ENCODE measurements at regions not wholly inside any gene's neighbourhood (a gene's known extent, or its start where the extent isn't known, plus 50 kb on each side); places are given as distances from the start of the nearest gene placed in this dataset.
"Not testable (repeated sequence)": the region's sequence is repeated elsewhere in the genome, so short reads cannot be mapped to it uniquely, and the experiment has no call there.

GRCh38 chrX:16347968-16348670 lies 180.8 kb downstream of the MAGEB17 start:
- ChIA-PET CTCF (no interaction called here), POLR2A (no interaction called here)
- no peak overlapping the region for H3K4me3 Mint-ChIP-seq
- no peaks in the 10 kb centered on the region for H3K4me1 ChIP-seq (ENCODE audit: control insufficient read depth in 1 of 2, extremely low read depth in 1 of 2, insufficient read depth in 2 of 2, low read length in 2 of 2)
- H3K27me3 ChIP-seq (replicated peaks in 1 of 2; ENCODE audit: control insufficient read depth in 2 of 2, extremely low read depth in 1 of 2, insufficient read depth in 2 of 2, low read length in 1 of 2), result no peaks in the 10 kb centered on the region
- H3K4me1 Mint-ChIP-seq, result no peaks in the 10 kb centered on the region
- peaks cover 2 to 38% of the 10 kb centered on the region in 2 donors for H3K27me3 Mint-ChIP-seq
- no peaks in the 10 kb centered on the region for H3K36me3 Mint-ChIP-seq
- no peak overlapping the region for H3K4me3 ChIP-seq (ENCODE audit: control insufficient read depth in 1 of 2, extremely low read depth in 1 of 2, low read length in 1 of 2)
- no peaks in the 10 kb centered on the region for H3K9me3 Mint-ChIP-seq
- H3K36me3 ChIP-seq (ENCODE audit: control insufficient read depth in 2 of 2, extremely low read depth in 1 of 2, insufficient read depth in 1 of 2, low read length in 1 of 2), result no peaks in the 10 kb centered on the region
- no peak overlapping the region for H3K27ac Mint-ChIP-seq
- DNase-seq, result no peak
- no CpG with 5 or more reads among the region's 4 CpGs for WGBS (ENCODE audit: insufficient coverage)
- H3K27ac ChIP-seq (ENCODE audit: low read length), result no peak overlapping the region
- no peaks in the 10 kb centered on the region for H3K9me3 ChIP-seq
- no peak for ATAC-seq (replicated peaks in 1 of 4)

GRCh38 chrX:16357902-16358301 lies 190.6 kb downstream of the MAGEB17 start:
- no peaks in the 10 kb centered on the region for H3K9me3 ChIP-seq
- ChIA-PET CTCF (no interaction called here), POLR2A (no interaction called here)
- Mint-ChIP-seq H3K4me3 (no peak overlapping the region), H3K9me3 (no peaks in the 10 kb centered on the region), H3K27ac (no peak overlapping the region), H3K27me3 (peaks cover 0 to 26% of the 10 kb centered on the region in 2 donors), H3K36me3 (no peaks in the 10 kb centered on the region), H3K4me1 (no peaks in the 10 kb centered on the region)
- H3K27me3 ChIP-seq (replicated peaks in 1 of 2; ENCODE audit: control insufficient read depth in 2 of 2, extremely low read depth in 1 of 2, insufficient read depth in 2 of 2, low read length in 1 of 2), result no peaks in the 10 kb centered on the region
- no peaks in the 10 kb centered on the region for H3K4me1 ChIP-seq (ENCODE audit: control insufficient read depth in 1 of 2, extremely low read depth in 1 of 2, insufficient read depth in 2 of 2, low read length in 2 of 2)
- DNase-seq, result no peak
- no peak for ATAC-seq (replicated peaks in 1 of 4)
- H3K36me3 ChIP-seq (ENCODE audit: control insufficient read depth in 2 of 2, extremely low read depth in 1 of 2, insufficient read depth in 1 of 2, low read length in 1 of 2), result no peaks in the 10 kb centered on the region
- H3K4me3 ChIP-seq (ENCODE audit: control insufficient read depth in 1 of 2, extremely low read depth in 1 of 2, low read length in 1 of 2), result no peak overlapping the region
- no peak overlapping the region for H3K27ac ChIP-seq (ENCODE audit: low read length)

DNA sequence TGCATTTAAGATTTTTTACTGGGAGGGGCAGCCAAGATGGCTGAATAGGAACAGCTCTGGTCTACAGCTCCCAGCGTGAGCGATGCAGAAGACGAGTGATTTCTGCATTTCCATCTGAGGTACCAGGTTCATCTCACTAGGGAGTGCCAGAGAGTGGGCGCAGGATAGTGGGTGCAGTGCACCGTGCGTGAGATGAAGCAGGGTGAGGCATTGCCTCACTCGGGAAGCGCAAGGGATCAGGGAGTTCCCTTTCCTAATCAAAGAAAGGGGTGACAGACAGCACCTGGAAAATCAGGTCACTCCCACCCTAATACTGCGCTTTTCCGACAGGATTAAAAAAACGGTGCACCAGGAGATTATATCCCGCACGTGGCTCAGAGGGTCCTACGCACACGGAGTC lies 192.8 kb downstream of the MAGEB17 start:
- H3K27ac Mint-ChIP-seq; ATAC-seq (replicated peaks in 1 of 4); H3K4me3 Mint-ChIP-seq; H3K9me3 ChIP-seq; H3K4me1 ChIP-seq (ENCODE audit: control insufficient read depth in 1 of 2, extremely low read depth in 1 of 2, insufficient read depth in 2 of 2, low read length in 2 of 2); CTCF ChIA-PET; H3K36me3 Mint-ChIP-seq; H3K27ac ChIP-seq (ENCODE audit: low read length); H3K27me3 ChIP-seq (replicated peaks in 1 of 2; ENCODE audit: control insufficient read depth in 2 of 2, extremely low read depth in 1 of 2, insufficient read depth in 2 of 2, low read length in 1 of 2); H3K9me3 Mint-ChIP-seq; H3K36me3 ChIP-seq (ENCODE audit: control insufficient read depth in 2 of 2, extremely low read depth in 1 of 2, insufficient read depth in 1 of 2, low read length in 1 of 2); DNase-seq; H3K4me1 Mint-ChIP-seq; POLR2A ChIA-PET; H3K4me3 ChIP-seq (ENCODE audit: control insufficient read depth in 1 of 2, extremely low read depth in 1 of 2, low read length in 1 of 2): not testable (repeated sequence)
- WGBS (ENCODE audit: insufficient coverage), result 96% methylated on average over 5 of the region's 15 CpGs
- peaks cover 0 to 26% of the 10 kb centered on the region in 2 donors for H3K27me3 Mint-ChIP-seq

DNA sequence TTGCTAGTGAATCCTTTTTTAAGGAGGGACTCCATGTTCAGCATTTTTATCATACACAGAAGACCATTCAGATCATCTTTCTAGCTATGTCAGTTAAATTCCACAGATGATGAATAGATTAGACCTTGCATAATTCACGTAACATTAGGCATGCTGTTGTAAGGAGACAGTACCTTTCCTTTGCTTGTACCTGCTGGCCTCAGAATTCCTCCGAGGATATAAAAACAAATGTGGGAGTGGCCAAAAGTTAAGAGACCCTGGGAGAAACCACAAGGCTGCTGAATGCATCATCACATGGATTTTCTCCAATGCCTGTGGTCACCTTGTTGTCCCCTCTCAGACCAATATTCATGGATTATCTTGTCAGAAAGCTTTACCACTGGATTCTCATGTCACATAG lies 201.4 kb downstream of the MAGEB17 start:
- H3K9me3 ChIP-seq, result no peaks in the 10 kb centered on the region
- H3K27me3 Mint-ChIP-seq, result peaks cover 0 to 14% of the 10 kb centered on the region in 2 donors
- H3K36me3 Mint-ChIP-seq, result no peaks in the 10 kb centered on the region
- ATAC-seq (replicated peaks in 1 of 4) (no peak), DNase-seq (no peak)
- H3K4me3 Mint-ChIP-seq, result no peak overlapping the region
- H3K4me3 ChIP-seq (ENCODE audit: control insufficient read depth in 1 of 2, extremely low read depth in 1 of 2, low read length in 1 of 2), result no peak overlapping the region
- H3K4me1 Mint-ChIP-seq, result no peaks in the 10 kb centered on the region
- no peaks in the 10 kb centered on the region for H3K4me1 ChIP-seq (ENCODE audit: control insufficient read depth in 1 of 2, extremely low read depth in 1 of 2, insufficient read depth in 2 of 2, low read length in 2 of 2)
- POLR2A ChIA-PET, result no interaction called here
- no peaks in the 10 kb centered on the region for H3K27me3 ChIP-seq (replicated peaks in 1 of 2; ENCODE audit: control insufficient read depth in 2 of 2, extremely low read depth in 1 of 2, insufficient read depth in 2 of 2, low read length in 1 of 2)
- CTCF ChIA-PET, result no interaction called here
- H3K36me3 ChIP-seq (ENCODE audit: control insufficient read depth in 2 of 2, extremely low read depth in 1 of 2, insufficient read depth in 1 of 2, low read length in 1 of 2), result no peaks in the 10 kb centered on the region
- H3K27ac Mint-ChIP-seq, result no peak overlapping the region
- WGBS (ENCODE audit: insufficient coverage), result no CpG with 5 or more reads among the region's 2 CpGs
- no peaks in the 10 kb centered on the region for H3K9me3 Mint-ChIP-seq
- no peak overlapping the region for H3K27ac ChIP-seq (ENCODE audit: low read length)

DNA sequence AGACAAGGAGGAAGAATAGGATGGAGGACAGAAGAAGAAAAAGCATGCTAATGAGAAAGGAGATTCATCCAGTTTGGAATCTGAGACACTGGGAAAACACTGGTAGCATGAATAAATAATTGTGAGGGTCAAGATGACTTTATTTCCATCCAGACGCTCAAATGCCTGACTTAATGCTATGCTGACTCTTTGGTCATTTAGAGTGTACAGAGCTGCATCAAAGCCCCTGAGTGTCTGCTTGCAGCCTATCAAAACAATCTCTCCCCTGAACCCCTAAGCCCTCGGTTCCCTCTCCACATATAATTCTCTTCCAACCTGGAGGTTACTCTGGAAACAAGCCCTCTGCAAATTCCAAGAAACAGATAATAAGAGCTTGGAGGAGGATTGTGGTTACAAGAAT lies 208.8 kb downstream of the MAGEB17 start:
- Histone ChIP-seq H3K27ac (ENCODE audit: low read length) (no peak overlapping the region), H3K9me3 (no peaks in the 10 kb centered on the region), H3K4me3 (ENCODE audit: control insufficient read depth in 1 of 2, extremely low read depth in 1 of 2, low read length in 1 of 2) (no peak overlapping the region), H3K36me3 (ENCODE audit: control insufficient read depth in 2 of 2, extremely low read depth in 1 of 2, insufficient read depth in 1 of 2, low read length in 1 of 2) (no peaks in the 10 kb centered on the region), H3K4me1 (ENCODE audit: control insufficient read depth in 1 of 2, extremely low read depth in 1 of 2, insufficient read depth in 2 of 2, low read length in 2 of 2) (no peaks in the 10 kb centered on the region), H3K27me3 (replicated peaks in 1 of 2; ENCODE audit: control insufficient read depth in 2 of 2, extremely low read depth in 1 of 2, insufficient read depth in 2 of 2, low read length in 1 of 2) (no peaks in the 10 kb centered on the region)
- H3K27me3 Mint-ChIP-seq, result peaks cover 0 to 16% of the 10 kb centered on the region in 2 donors
- H3K36me3 Mint-ChIP-seq, result no peaks in the 10 kb centered on the region
- no peak overlapping the region for H3K27ac Mint-ChIP-seq
- POLR2A ChIA-PET, result no interaction called here
- no peak overlapping the region for H3K4me3 Mint-ChIP-seq
- DNase-seq, result no peak
- CTCF ChIA-PET, result no interaction called here
- H3K9me3 Mint-ChIP-seq, result no peaks in the 10 kb centered on the region
- WGBS (ENCODE audit: insufficient coverage), result no CpG with 5 or more reads among the region's 2 CpGs
- H3K4me1 Mint-ChIP-seq, result no peaks in the 10 kb centered on the region
- ATAC-seq (replicated peaks in 1 of 4), result no peak

GRCh38 chrX:16386126-16386525 lies 218.8 kb downstream of the MAGEB17 start:
- Histone ChIP-seq H3K4me1 (ENCODE audit: control insufficient read depth in 1 of 2, extremely low read depth in 1 of 2, insufficient read depth in 2 of 2, low read length in 2 of 2) (no peaks in the 10 kb centered on the region), H3K27ac (ENCODE audit: low read length) (no peak overlapping the region), H3K27me3 (replicated peaks in 1 of 2; ENCODE audit: control insufficient read depth in 2 of 2, extremely low read depth in 1 of 2, insufficient read depth in 2 of 2, low read length in 1 of 2) (peaks cover 0 to 3% of the 10 kb centered on the region in 2 experiments), H3K4me3 (ENCODE audit: control insufficient read depth in 1 of 2, extremely low read depth in 1 of 2, low read length in 1 of 2) (no peak overlapping the region), H3K9me3 (no peaks in the 10 kb centered on the region), H3K36me3 (ENCODE audit: control insufficient read depth in 2 of 2, extremely low read depth in 1 of 2, insufficient read depth in 1 of 2, low read length in 1 of 2) (no peaks in the 10 kb centered on the region)
- Mint-ChIP-seq H3K27ac (no peak overlapping the region), H3K4me3 (no peak overlapping the region), H3K9me3 (peaks cover 0 to 9% (median 4%) of the 10 kb centered on the region in 3 donors), H3K36me3 (no peaks in the 10 kb centered on the region), H3K4me1 (no peaks in the 10 kb centered on the region), H3K27me3 (peaks cover 4 to 52% of the 10 kb centered on the region in 2 donors)
- ChIA-PET CTCF (no interaction called here), POLR2A (no interaction called here)
- ATAC-seq (replicated peaks in 1 of 4) (no peak), DNase-seq (no peak)

DNA sequence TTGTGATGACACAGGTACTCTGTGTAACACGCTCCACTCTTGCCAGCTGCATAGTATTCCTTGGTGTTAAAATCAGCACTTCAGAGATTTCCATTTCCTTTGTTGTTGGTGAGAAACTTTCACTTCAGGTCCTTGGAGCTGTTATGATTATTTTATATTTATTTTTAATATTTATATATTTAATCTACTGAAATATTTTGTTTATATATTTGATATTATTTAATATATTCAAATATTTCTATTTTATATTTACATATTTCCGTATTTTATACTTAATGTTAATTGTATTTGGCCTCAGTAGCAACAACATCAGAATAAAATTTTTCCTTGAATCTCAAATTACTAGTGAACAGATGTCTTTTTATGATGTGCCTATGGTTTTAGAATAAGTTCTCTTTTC lies 225.3 kb downstream of the MAGEB17 start:
- peaks cover 0 to 23% of the 10 kb centered on the region in 2 donors for H3K27me3 Mint-ChIP-seq
- ChIA-PET POLR2A (no interaction called here), CTCF (no interaction called here)
- no peak overlapping the region for H3K27ac Mint-ChIP-seq
- ATAC-seq (replicated peaks in 1 of 4) (no peak), DNase-seq (no peak)
- no peak overlapping the region for H3K4me3 Mint-ChIP-seq
- Histone ChIP-seq H3K27ac (ENCODE audit: low read length) (no peak overlapping the region), H3K4me3 (ENCODE audit: control insufficient read depth in 1 of 2, extremely low read depth in 1 of 2, low read length in 1 of 2) (no peak overlapping the region), H3K4me1 (ENCODE audit: control insufficient read depth in 1 of 2, extremely low read depth in 1 of 2, insufficient read depth in 2 of 2, low read length in 2 of 2) (no peaks in the 10 kb centered on the region), H3K27me3 (replicated peaks in 1 of 2; ENCODE audit: control insufficient read depth in 2 of 2, extremely low read depth in 1 of 2, insufficient read depth in 2 of 2, low read length in 1 of 2) (no peaks in the 10 kb centered on the region), H3K9me3 (no peaks in the 10 kb centered on the region), H3K36me3 (ENCODE audit: control insufficient read depth in 2 of 2, extremely low read depth in 1 of 2, insufficient read depth in 1 of 2, low read length in 1 of 2) (no peaks in the 10 kb centered on the region)
- no CpG with 5 or more reads among the region's 2 CpGs for WGBS (ENCODE audit: insufficient coverage)
- peaks cover 0 to 9% (median 4%) of the 10 kb centered on the region in 3 donors for H3K9me3 Mint-ChIP-seq
- H3K4me1 Mint-ChIP-seq, result no peaks in the 10 kb centered on the region
- no peaks in the 10 kb centered on the region for H3K36me3 Mint-ChIP-seq
